ENCODE measurements at regions not wholly inside any gene's neighbourhood (a gene's known extent, or its start where the extent isn't known, plus 50 kb on each side); places are given as distances from the start of the nearest gene placed in this dataset.
A peak's percentile ranks its signal among the peaks of the same experiment; 100 is the strongest.

DNA sequence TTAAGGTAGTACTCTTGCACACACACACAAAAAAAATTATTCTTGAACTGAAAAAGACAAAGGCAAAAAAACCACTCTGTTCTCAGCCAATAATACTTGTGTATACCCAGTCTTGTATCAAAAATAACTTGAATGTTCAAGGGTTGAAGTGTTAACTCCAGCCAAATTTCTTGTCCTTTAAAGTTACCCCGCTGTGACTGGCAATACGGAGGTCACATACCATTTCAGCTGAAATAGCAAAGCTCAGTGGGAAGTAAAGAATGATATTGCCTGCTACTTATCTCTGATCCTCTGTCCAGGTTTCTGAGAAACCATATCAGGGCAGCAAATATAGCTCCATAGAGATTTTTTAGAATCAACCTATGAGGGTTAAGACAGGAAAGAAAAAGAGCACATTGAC, 167.4 kb downstream of the C12orf50 start:
- H3K4me3 Mint-ChIP-seq = no peak overlapping the region
- H3K4me1 Mint-ChIP-seq = peaks cover 27% of the 10 kb centered on the region
- Histone ChIP-seq H3F3A (ENCODE audit: low read depth) (no peaks in the 10 kb centered on the region), H2AFZ (replicated peaks) (no peak overlapping the region), H3K4me3 (no peak overlapping the region), H3K27me3 (no peaks in the 10 kb centered on the region), H3K27ac (no peak overlapping the region), H3K4me1 (peaks cover 10% of the 10 kb centered on the region), H4K20me1 (ENCODE audit: low read depth) (no peaks in the 10 kb centered on the region), H3K4me2 (no peak overlapping the region), H3K79me2 (ENCODE audit: low read depth) (no peaks in the 10 kb centered on the region), H3K9ac (no peak overlapping the region), H3K9me3 (ENCODE audit: low read depth) (no peaks in the 10 kb centered on the region), H3K36me3 (no peaks in the 10 kb centered on the region)
- peak; percentile 15 for DNase-seq (ENCODE audit: low spot score)
- H3K36me3 Mint-ChIP-seq = no peaks in the 10 kb centered on the region
- H3K27me3 Mint-ChIP-seq (ENCODE audit: insufficient read depth, low read depth) = peaks cover 2% of the 10 kb centered on the region
- no peaks in the 10 kb centered on the region for H3K9me3 Mint-ChIP-seq
- H3K27ac Mint-ChIP-seq = no peak overlapping the region
- TF ChIP-seq CTCF (IDR thresholded peaks at IDR 0.05) = no peak
- no peak for TF ChIP-seq EZH2 (IDR thresholded peaks at IDR 0.05)
- TF ChIP-seq EZH2phosphoT487 (IDR thresholded peaks at IDR 0.05) = no peak

DNA sequence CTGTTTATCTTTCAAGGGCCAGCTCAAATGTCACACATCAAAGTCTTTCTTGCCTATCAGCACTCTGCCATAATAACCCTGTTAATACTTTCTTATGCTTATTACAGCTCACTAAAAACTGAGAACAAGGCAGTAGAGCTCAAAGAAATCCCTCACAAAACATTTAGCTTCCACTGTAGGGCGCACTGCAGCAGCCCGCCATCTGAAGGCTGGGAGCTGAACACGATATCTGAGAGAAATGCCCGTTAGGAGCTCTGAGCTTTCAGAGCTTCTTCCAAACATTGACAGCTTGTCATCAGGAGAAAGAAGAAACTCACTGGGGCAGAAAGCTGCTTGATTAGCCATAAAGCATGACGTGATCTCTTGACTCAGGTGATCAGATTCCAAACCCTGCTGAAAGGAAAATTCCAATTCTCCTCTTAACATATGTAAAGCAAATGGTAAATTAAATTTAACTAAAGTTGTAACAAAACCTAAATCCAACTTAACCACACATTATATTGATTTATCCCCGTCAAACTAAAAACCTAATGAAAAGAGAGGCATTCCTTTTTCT, 175.7 kb downstream of the C12orf50 start:
- DNase-seq (ENCODE audit: low spot score) = peak; percentile 41
- H3K9ac ChIP-seq = no peak overlapping the region

DNA sequence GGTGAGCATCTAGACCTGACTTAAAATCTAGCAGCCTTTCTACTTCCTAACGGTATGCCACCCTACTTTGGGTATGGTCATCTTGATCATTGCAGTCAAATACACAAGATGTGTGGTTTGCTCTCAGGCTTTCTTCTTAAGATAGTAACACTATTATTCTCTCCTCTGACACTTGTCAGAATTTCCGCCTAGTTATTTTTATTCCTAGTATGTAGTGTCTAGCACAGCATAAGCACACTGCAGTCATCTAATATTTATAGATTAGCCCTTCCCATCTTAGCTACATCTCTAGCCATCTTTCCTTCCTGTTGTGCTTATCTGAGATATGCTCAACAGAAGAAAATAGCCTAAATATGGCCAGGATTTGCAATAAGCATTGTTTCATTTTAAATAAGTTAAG, 180.1 kb downstream of the C12orf50 start:
- Histone ChIP-seq H2AFZ (replicated peaks) (no peak overlapping the region), H3K4me1 (peaks cover 4% of the 10 kb centered on the region), H4K20me1 (ENCODE audit: low read depth) (no peaks in the 10 kb centered on the region), H3K79me2 (ENCODE audit: low read depth) (no peaks in the 10 kb centered on the region), H3K4me2 (no peak overlapping the region), H3K27me3 (no peaks in the 10 kb centered on the region), H3K9me3 (ENCODE audit: low read depth) (no peaks in the 10 kb centered on the region), H3K9ac (no peak overlapping the region), H3F3A (ENCODE audit: low read depth) (no peaks in the 10 kb centered on the region), H3K36me3 (no peaks in the 10 kb centered on the region), H3K4me3 (no peak overlapping the region), H3K27ac (no peak overlapping the region)
- DNase-seq (ENCODE audit: low spot score) = no peak
- Mint-ChIP-seq H3K4me3 (no peak overlapping the region), H3K4me1 (peaks cover 8% of the 10 kb centered on the region), H3K27ac (no peak overlapping the region), H3K27me3 (ENCODE audit: insufficient read depth, low read depth) (no peaks in the 10 kb centered on the region), H3K9me3 (peaks cover 12% of the 10 kb centered on the region), H3K36me3 (no peaks in the 10 kb centered on the region)
- TF ChIP-seq EZH2phosphoT487 (IDR thresholded peaks at IDR 0.05) (no peak), CTCF (IDR thresholded peaks at IDR 0.05) (no peak), EZH2 (IDR thresholded peaks at IDR 0.05) (no peak)

More for the DNA sequence above, 175.7 kb downstream of the C12orf50 start:
- no peaks in the 10 kb centered on the region for H3K27me3 Mint-ChIP-seq (ENCODE audit: insufficient read depth, low read depth)
- no peaks in the 10 kb centered on the region for H3F3A ChIP-seq (ENCODE audit: low read depth)
- no peaks in the 10 kb centered on the region for H3K4me1 Mint-ChIP-seq
- no peaks in the 10 kb centered on the region for H3K9me3 ChIP-seq (ENCODE audit: low read depth)
- no peak for TF ChIP-seq EZH2phosphoT487 (IDR thresholded peaks at IDR 0.05)
- TF ChIP-seq CTCF (IDR thresholded peaks at IDR 0.05) = peak; percentile 9
- no peaks in the 10 kb centered on the region for H3K79me2 ChIP-seq (ENCODE audit: low read depth)
- H3K36me3 ChIP-seq = no peaks in the 10 kb centered on the region
- H2AFZ ChIP-seq (replicated peaks) = peak overlapping the region; percentile 22
- no peak overlapping the region for H3K4me2 ChIP-seq
- H3K4me3 Mint-ChIP-seq = no peak overlapping the region
- peaks cover 4% of the 10 kb centered on the region for H3K4me1 ChIP-seq
- no peaks in the 10 kb centered on the region for H3K36me3 Mint-ChIP-seq
- peaks cover 11% of the 10 kb centered on the region for H3K9me3 Mint-ChIP-seq
- no peaks in the 10 kb centered on the region for H4K20me1 ChIP-seq (ENCODE audit: low read depth)
- no peak overlapping the region for H3K27ac Mint-ChIP-seq
- H3K27me3 ChIP-seq = no peaks in the 10 kb centered on the region
- H3K27ac ChIP-seq = no peak overlapping the region
- H3K4me3 ChIP-seq = no peak overlapping the region
